ENCODE measurements at regions not wholly inside any gene's neighbourhood (a gene's known extent, or its start where the extent isn't known, plus 50 kb on each side); places are given as distances from the start of the nearest gene placed in this dataset.

DNA sequence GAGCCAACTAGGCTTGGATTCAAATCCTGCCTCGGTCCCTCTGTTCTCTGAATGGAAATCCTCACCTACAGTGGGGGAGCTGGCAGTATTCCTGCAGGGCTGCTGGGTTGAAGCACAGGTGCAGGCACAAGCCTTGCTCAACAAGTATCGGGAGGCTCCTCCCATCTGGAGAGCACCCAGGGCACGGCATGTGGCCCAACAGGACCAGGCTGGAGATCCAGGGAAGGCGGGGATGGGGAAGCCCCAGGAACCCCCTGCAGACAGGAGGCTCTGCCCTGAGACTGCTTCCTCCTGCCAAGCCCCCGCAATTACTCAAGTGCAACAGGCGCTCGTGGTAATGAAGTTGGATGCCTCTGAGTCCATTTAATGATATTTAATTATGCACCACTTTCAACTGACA, 128.0 kb upstream of the VSTM2B start:
- no peak overlapping the region for H3K4me3 ChIP-seq (ENCODE audit: control insufficient read depth in 2 of 3, extremely low read depth in 1 of 3, insufficient read depth in 2 of 3, low read depth in 1 of 3, low read length in 3 of 3)
- DNase-seq (ENCODE audit: low read depth, low spot score): no peak
- no peaks in the 10 kb centered on the region for H3K36me3 ChIP-seq (ENCODE audit: control insufficient read depth in 2 of 2, extremely low read depth in 1 of 2, insufficient read depth in 2 of 2, low read length in 2 of 2)
- peaks cover 5% of the 10 kb centered on the region for H3K9me3 ChIP-seq (ENCODE audit: control insufficient read depth, low read depth, low read length)
- no peak overlapping the region for H2AFZ ChIP-seq (ENCODE audit: control insufficient read depth, low read length)
- H3K9me1 ChIP-seq (ENCODE audit: control insufficient read depth, extremely low read depth, insufficient read depth, low read length): no peaks in the 10 kb centered on the region
- TF ChIP-seq, protein P1, sequence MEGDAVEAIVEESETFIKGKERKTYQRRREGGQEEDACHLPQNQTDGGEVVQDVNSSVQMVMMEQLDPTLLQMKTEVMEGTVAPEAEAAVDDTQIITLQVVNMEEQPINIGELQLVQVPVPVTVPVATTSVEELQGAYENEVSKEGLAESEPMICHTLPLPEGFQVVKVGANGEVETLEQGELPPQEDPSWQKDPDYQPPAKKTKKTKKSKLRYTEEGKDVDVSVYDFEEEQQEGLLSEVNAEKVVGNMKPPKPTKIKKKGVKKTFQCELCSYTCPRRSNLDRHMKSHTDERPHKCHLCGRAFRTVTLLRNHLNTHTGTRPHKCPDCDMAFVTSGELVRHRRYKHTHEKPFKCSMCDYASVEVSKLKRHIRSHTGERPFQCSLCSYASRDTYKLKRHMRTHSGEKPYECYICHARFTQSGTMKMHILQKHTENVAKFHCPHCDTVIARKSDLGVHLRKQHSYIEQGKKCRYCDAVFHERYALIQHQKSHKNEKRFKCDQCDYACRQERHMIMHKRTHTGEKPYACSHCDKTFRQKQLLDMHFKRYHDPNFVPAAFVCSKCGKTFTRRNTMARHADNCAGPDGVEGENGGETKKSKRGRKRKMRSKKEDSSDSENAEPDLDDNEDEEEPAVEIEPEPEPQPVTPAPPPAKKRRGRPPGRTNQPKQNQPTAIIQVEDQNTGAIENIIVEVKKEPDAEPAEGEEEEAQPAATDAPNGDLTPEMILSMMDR (optimal IDR thresholded peaks at IDR 0.05 in 1 of 3, IDR thresholded peaks at IDR 0.05 in 1 of 3, conservative IDR thresholded peaks at IDR 0.05 in 1 of 3; ENCODE audit: extremely low read depth in 1 of 3, insufficient read depth in 2 of 3, low read length in 3 of 3): no peak
- TF ChIP-seq EZH2 (IDR thresholded peaks at IDR 0.05; ENCODE audit: low read length): no peak
- H3K27ac ChIP-seq (ENCODE audit: control insufficient read depth, insufficient read depth, low read length): no peak overlapping the region
- H3K27me3 ChIP-seq (ENCODE audit: control insufficient read depth, extremely low read depth, insufficient read depth, low read length): no peaks in the 10 kb centered on the region
- no peaks in the 10 kb centered on the region for H3K79me2 ChIP-seq (ENCODE audit: control insufficient read depth, insufficient read depth, low read length)
- dilution Hi-C loops (cut with MboI; ENCODE audit: extremely low pct_ligation_motif_present, low sequenced_read_pairs): no loop called here
- no peaks in the 10 kb centered on the region for H4K20me1 ChIP-seq (ENCODE audit: control insufficient read depth, extremely low read depth, insufficient read depth, low read length)
- H3K4me2 ChIP-seq (ENCODE audit: control insufficient read depth, extremely low read depth, insufficient read depth, low read depth, low read length): no peak overlapping the region
- H3K4me1 ChIP-seq (ENCODE audit: control insufficient read depth, extremely low read depth, insufficient read depth, low read length): no peaks in the 10 kb centered on the region
- no peak for FAIRE-seq
- H3K9ac ChIP-seq (ENCODE audit: control insufficient read depth, extremely low read depth, insufficient read depth, low read length): no peak overlapping the region

DNA sequence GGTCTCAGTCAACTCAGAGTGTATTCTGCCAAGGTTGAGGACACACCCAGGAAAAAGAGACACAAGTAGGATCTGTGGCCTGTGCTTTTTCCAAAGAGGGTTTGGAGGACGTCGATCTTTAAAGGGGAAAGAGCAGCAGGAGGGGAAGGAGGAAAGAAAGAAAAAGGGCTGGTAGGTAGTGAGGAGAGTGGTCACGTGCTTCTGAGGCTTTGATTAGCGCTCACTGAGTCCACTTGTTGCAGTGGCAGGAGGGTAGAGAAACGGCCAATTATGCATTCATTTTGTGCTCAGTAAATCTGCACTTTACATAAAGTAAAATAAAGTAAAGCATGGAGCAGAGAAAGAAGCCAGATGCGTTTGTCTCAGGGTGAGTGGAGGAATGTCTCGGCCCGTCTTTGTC, 126.0 kb upstream of the VSTM2B start:
- no peak for TF ChIP-seq EZH2 (IDR thresholded peaks at IDR 0.05; ENCODE audit: low read length)
- TF ChIP-seq, protein P1 (optimal IDR thresholded peaks at IDR 0.05 in 1 of 3, IDR thresholded peaks at IDR 0.05 in 1 of 3, conservative IDR thresholded peaks at IDR 0.05 in 1 of 3; ENCODE audit: extremely low read depth in 1 of 3, insufficient read depth in 2 of 3, low read length in 3 of 3): no peak
- Histone ChIP-seq H3K36me3 (ENCODE audit: control insufficient read depth in 2 of 2, extremely low read depth in 1 of 2, insufficient read depth in 2 of 2, low read length in 2 of 2) (no peaks in the 10 kb centered on the region), H3K9me1 (ENCODE audit: control insufficient read depth, extremely low read depth, insufficient read depth, low read length) (no peaks in the 10 kb centered on the region), H3K4me3 (ENCODE audit: control insufficient read depth in 2 of 3, extremely low read depth in 1 of 3, insufficient read depth in 2 of 3, low read depth in 1 of 3, low read length in 3 of 3) (no peak overlapping the region), H3K4me2 (ENCODE audit: control insufficient read depth, extremely low read depth, insufficient read depth, low read depth, low read length) (no peak overlapping the region), H3K9ac (ENCODE audit: control insufficient read depth, extremely low read depth, insufficient read depth, low read length) (no peak overlapping the region), H3K9me3 (ENCODE audit: control insufficient read depth, low read depth, low read length) (peaks cover 5% of the 10 kb centered on the region), H3K4me1 (ENCODE audit: control insufficient read depth, extremely low read depth, insufficient read depth, low read length) (no peaks in the 10 kb centered on the region), H4K20me1 (ENCODE audit: control insufficient read depth, extremely low read depth, insufficient read depth, low read length) (no peaks in the 10 kb centered on the region), H2AFZ (ENCODE audit: control insufficient read depth, low read length) (no peak overlapping the region), H3K27ac (ENCODE audit: control insufficient read depth, insufficient read depth, low read length) (no peak overlapping the region), H3K27me3 (ENCODE audit: control insufficient read depth, extremely low read depth, insufficient read depth, low read length) (no peaks in the 10 kb centered on the region), H3K79me2 (ENCODE audit: control insufficient read depth, insufficient read depth, low read length) (no peaks in the 10 kb centered on the region)
- FAIRE-seq: no peak
- no peak for DNase-seq (ENCODE audit: low read depth, low spot score)
- dilution Hi-C loops (cut with MboI; ENCODE audit: extremely low pct_ligation_motif_present, low sequenced_read_pairs): no loop called here

Data from keratinocyte (primary cell).